ENCODE measurements at regions not wholly inside any gene's neighbourhood (a gene's known extent, or its start where the extent isn't known, plus 50 kb on each side); places are given as distances from the start of the nearest gene placed in this dataset.

GRCh38 chr2:240288087-240288521, 147.4 kb upstream of the GPC1 start:
- DNase-seq = no peak

GRCh38 chr2:240289701-240290431, 145.6 kb upstream of the GPC1 start:
- no peak for DNase-seq

DNA sequence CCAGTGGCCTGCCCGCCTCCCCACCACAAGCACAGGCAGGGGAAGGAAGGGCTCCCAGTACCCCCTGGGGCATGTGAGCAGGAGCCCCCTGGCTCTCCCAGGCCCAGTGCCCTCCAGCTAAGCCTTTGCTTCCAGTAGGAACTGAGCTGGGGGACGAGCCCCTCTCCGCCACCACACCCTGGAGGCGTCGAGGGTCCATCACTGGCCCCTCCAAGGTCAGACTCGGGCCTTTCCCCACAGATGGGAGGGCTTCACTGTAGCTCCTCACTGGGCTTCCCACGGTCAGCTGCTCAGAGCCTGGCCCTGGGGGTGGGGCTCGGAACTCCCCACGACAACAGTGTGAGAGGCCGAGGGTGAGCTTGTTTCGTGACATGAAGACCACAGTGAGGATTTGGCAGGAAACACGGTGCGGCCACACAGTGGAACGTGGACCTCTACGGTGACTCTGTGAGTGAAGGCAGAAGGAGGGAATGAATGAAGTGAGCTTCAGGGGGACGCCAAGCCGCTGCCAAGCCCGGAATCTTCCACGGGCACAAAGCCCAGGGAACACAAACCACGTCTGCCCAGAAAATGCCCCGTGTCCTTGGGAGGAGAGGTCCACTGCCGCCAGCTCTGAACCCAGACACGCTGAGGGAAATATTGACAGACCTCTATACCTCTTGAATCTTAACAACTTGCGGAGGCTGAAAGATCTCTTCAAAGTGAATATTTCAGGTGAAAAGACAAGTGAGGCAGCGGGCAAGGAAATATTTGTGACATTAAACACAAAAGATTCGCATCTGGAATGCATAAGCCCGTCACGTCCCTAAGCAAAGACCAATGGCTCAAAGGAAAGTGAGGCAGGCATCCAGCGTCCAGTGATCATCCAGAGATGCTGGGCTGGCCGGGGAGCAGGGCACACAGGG, 144.8 kb upstream of the GPC1 start:
- DNase-seq = no peak

GRCh38 chr2:240291337-240292034, 144.0 kb upstream of the GPC1 start:
- no peak for DNase-seq

DNA sequence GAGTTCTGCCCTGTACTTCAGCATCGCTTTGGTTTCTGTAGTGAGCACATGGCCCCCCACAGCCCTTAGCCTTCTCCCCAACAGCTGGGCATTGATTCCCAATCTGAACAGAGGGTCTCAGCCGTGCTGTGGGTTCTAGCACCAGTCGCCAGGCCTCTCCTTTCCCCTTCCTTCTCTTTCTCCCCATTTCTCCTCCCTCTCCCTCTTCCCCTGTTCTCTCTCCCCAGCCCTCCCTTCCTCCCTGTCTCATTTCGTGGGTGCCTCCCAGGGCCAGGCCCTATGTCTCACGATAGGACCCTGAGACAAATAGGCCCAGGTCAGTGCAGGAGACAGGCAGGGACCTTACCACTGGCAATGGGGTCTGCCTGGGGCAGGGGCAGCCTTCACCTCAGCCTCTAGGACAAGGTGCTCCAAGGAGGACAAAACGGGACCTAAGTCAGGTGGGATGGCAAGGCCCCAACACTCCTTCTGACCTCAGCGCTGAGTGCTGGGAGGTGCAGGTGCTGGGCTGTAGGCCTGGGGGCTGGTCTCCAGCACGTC, 143.4 kb upstream of the GPC1 start:
- DNase-seq = no peak

DNA sequence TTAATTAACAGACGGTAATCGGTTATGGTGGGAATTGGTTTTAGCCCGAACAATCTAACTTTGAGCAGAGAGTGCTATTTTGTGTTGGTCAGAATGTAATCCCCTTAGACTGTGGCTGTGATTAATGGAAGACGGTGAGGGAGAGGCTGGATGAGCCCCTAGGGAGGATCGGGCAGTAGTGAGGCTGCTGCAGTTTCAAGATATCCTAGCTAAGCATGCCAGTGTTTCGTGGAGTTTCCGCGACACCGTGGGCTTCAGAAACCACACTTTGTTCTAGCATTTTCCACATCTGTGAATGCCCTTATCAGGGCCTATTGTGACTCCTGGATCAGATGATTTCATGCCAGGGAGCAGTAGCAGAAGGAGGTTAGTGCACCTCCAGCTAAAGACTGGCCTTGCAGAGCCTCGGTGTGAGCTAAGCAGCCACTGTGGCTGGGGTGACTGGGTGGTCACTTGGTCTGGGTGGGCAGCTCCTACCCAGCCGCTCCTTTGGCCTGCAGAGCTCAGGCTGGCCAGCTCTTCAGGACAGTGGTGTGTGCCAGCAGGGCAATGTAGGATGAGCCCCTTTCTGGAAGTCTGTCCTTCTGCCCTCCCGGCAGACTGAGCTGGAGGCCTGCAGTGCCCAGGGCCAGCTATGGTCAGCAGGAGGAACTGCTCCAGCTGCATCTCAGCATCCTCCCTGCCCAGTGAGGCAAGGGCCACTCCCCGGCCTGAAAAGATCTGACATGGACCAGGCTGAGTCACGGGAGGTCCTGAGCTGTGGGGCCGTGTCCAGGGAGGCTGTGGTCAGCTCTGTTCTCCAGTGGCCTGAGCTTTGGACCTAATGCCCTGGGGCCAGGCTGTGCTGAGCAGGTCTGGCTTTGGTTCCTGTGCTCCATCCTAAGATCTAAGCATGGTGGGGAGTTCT, 142.6 kb upstream of the GPC1 start:
- no peak for DNase-seq

DNA sequence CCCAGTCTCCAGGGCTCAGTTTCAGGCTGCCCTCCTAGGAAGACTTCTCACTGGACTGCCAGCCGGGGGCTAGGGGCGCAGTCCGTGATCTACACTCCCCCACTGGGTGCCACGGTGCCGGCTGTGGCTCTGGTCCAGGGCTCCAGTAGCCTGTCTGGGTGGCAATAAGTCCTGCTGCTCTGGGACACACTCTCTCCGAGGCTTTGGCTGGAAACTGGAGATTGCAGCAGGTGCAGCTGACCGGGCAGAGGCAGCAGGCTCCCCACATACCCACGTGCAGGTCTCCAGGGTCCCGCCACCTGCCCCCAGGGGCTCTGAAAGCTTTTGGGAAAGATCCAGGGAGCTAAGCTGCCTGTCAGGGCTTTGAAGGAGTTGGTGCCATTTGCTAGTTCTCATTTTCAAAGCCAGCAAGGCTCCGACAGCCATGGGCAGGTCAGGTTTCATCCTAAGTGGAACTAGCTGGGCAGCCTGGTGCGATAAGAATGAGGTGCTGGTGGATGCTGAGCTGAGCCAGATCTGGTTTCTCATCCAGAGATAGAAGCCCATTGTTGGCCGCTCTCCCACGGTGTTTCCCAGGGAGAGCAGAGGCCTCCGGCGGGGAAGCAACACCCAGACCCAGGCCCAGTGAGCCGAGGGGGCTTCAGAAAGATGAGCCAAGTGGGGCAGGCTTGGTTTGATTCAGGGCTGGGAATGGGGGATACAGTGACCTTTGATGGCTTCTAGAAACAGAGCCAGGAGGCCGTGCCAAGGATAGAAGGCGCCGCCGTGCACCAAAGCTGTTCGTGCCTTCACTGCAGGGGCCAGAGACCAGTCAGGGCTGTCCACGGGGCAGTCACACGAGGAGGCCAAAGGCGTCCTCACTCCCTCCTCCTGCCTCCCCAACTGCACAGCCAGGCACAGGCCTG, 141.7 kb upstream of the GPC1 start:
- no peak for DNase-seq

GRCh38 chr2:240294514-240294913, 140.9 kb upstream of the GPC1 start:
- no peak for DNase-seq

- DNase-seq = no peak
Observed at GRCh38 chr2:240295256-240296103, 140.0 kb upstream of the GPC1 start.

DNA sequence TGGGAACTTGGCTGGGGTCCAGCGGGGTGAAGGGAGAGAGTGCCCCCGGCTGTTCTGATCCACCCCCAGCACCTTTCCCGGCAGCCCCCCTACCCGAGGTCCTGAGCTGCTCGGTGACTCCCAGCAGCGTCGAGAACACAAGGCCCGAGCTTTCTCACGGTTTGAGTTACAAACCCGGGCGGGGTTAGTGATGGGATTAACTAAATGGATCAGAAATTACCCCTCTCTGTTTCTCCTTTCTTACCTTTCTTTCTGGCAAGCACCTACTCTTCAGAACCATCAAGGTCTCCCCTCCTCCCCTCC, 139.4 kb upstream of the GPC1 start:
- DNase-seq = no peak

DNA sequence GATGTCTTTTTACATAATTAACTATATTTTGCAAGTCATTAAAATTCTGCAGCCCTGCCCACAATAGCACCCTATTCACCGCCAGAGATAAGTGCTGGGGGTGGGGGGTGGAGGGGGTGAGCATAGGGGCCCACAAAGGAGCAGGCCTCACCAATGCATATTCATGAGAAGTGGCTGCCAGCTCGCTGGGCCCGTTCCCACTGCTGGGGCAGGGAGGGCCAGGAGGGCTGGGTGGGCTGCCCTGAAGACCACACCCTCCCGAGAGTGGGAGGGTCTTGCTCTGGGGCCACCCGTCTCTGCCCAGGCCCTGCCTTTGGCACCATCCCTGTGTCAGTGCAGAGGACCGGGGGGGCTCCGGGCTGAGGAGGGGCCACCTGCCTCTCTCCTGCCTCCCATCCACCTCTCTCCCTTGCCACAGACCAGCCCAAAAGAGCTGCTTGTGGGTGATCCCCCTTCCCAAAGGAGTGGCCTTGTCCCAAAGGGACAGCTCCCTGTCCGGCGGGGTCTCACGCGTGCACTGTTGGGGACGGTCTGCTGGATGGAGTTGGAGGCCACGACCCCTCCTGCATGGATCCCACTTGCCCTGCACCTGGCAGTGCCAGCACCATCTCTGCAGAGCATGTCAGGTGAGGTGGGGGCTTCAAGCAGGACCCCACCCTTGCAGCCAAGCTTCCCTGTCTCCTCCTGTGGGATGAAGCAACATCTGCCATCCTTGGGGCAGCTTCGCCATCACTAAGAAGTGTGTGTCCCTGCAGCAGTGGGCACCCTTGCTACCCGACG, 138.8 kb upstream of the GPC1 start:
- DNase-seq = no peak

- no peak for DNase-seq
Observed at GRCh38 chr2:240297256-240298116, 138.0 kb upstream of the GPC1 start.

DNA sequence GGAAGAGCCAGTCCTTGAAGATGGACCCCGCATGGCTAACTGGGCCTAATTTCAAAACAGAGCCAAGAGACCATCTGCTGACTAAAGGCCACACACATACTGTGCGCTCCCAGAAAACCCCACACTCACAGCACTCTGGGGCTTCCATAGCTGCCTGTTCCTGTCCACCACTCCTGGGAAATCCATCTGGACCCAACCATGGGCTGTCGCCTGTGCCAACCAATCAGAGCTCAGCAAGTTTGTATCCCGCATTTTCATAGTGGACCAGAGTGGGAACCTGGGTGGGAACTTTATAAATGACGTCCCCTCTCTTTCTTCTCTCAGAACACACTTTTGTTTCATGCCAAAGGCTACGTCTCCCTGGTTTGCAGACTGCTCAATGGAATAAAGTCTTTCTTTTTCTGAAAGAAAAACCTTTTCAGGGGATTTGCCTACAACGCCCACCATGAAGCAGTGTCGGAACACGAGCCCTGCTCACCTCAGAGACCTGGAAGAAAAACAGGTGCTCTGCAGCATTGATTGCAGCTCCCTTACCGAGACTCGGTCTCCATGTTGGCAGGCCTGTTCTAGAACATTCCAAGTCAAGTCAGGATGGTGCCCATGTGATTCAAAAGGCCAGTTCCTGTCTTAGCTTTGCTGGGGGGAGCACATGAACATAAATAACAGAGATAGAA, 137.2 kb upstream of the GPC1 start:
- DNase-seq = no peak

DNA sequence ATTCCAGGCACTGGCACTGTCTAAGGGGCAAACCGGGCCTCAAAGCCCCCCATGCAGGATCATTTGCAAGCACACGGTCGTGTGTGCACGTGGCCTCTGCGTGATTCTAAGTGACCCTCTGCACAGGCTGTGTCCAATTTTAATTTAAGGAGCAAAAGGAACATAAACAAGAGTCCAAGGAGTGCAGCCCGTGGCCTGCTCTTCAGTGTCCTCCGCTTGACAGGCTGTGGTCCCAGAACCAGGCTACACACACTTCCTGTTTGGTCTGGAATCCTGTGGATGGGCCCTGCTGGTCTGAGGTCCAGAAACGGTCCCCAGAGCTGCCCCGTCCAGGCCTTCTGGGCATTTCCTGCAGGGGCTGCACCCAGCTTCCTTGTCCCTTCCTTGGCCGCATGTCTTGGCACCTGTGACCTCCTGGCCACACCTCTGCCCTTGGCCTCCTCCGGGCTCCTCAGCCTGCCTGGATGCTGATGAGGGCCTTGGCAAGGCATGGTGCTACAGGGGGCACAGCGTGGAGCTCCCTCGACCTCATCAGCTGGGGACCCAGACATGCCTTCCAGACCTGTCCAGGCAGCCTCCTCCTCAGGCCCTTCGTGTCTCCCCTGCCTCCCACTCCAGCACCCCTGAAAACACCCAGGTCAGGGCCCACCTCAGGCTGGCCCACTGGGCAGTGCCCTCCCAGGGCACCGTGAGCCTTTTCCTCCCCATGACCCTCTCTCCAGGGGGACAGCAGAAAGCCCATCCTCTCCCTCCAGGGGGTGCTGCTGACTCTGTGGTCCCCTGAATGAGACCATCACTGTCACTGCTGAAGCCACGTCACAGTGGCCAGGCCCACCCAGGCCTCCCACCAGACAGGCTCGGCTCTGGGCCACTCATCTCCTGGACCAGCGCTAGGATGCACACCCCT, 136.4 kb upstream of the GPC1 start:
- no peak for DNase-seq

DNA sequence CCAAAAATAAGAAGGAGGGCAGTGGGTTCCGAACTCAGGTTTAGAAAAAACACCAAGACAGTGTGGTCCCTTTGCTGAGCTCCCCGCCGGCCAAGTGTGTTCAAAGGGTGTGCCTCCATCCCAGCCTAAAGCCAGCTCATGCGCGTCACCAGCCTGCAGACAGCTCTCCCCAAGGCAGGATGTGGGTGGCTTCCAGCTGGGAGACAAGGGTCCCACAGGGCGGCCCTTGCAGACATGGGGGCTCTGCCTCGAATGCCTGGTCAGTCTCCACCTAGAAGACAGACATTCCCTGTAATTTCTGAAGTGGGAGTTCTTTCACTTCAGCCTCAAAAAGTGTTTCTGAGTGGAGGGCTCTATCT, 135.8 kb upstream of the GPC1 start:
- DNase-seq = no peak

DNA sequence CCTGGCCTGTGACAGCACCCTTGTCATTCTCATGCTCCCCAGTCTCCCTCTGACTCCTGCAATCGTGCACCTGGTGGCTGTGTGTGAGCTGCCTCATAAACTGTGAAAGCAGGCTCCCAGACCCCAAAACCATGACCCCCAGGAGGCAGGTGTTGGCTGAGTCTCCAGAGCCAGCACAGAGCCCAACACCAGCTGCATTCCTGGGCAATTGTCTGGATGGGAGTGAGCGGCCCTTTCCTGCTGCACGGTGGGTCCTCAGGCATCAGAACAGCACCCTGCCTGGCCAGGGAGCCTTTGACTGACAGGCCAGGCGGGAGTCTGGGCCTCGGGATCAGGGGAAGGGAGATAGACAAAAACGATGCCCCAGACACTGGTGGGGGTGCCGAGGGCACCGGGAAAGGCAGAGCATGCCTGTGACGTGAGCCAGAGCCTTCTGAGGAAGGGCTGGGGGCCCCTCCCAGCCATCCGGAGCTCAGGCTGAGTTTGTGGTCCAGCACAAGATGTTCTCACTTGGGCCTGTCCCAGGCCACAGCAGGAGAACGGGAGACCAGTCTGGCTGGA, 135.1 kb upstream of the GPC1 start:
- DNase-seq = no peak

DNA sequence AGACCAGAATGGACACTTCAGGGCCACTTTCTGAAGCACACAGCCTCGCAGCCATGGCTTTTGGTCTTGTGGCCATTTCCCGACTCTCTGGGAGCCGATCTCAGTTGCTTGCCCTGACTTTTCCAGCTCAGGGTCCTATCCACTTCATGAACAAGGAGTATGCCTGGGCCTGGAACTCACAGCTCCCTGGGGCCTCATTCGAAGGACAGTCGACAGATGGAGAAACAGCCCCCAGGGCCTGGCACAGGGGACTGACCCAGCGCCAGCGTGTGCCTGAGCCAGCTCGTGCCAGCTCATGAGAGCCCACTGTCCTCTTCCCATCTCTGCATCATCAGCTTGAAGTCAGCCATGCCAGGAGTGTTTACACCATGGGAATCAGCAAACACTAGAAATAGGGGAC, 134.6 kb upstream of the GPC1 start:
- DNase-seq = no peak

Data from NCI-H446 (cell line).